T-helper 2 cell treated with Interferon-gamma antibody and Interleukin-4, amounts not matched to agents 100 ng/mL and 5 ng/mL, for 36 hours (primary cell): ENCODE measurements at regions not wholly inside any gene's neighbourhood (a gene's known extent, or its start where the extent isn't known, plus 50 kb on each side); places are given as distances from the start of the nearest gene placed in this dataset.
"Not testable (repeated sequence)": the region's sequence is repeated elsewhere in the genome, so short reads cannot be mapped to it uniquely, and the experiment has no call there.

ENCODE experiments used
- intact Hi-C: fragments of 100-400 bp; cut with micrococcal nuclease; formaldehyde crosslinking; loops from one replicate; pipeline ENCODE4 v1.15.1; 2023

- intact Hi-C loops, result loop anchor here (10.0 kb wide), 1 partner anchor 575 kb away; no protein-coding TSS in a partner anchor
Measured at GRCh38 chr2:180699657-180700361, 280.6 kb upstream of the UBE2E3 start.

DNA sequence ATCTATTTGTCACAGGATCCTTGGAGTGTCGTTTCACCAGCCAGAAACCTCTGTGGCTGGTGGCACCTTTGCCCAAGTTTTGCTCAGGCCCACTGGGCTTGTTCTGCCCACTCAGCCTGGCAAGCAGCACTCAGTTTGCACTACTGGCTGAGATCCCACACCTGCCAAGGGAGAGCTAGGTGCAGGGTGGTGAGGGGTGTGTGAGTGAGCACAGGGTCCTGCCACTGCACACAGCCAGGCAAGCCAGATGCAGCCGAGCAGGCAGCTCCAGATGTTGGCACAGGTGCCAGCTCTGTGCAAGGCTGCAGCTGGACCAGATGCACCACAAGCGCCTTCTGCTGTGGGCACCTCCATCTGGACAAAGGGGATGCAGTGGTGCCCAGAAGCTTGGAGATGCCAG lies 281.7 kb upstream of the UBE2E3 start:
- intact Hi-C loops, result no loop called here

DNA sequence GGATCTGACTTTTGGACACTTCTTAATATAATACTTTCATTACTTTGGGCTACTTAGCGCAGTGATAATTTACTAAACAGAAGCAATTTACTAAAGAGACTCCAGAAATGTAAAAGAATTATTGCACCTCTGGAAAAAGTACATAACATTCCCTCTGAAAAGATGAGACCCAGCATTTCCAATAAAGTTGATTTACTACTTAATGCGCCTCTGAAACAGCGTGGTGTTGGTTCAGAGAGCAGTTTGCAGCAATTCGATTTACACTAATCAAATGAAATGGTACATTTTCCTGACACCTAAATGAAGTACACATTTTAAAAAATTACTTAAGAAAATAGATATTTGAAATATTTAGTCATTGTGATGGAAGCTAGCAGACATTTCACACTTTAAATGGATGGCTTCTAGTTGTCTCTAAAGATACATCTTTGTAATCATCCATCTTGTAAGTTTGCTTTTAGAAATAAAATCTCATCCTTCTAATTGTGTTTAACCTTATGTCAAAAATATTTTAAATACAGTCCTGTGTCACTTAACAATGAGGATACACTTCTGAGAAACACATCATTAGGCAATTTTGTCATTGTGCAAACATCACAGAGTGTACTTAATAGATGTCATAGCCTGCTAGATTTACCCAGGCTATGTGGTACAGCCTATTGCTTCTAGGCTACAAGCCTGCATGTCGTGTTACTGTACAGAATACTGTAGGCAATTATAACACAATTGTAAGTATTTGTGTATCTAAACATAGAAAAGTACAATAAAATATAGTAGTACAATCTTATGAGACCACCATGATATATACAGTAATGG lies 284.6 kb upstream of the UBE2E3 start:
- intact Hi-C loops, result no loop called here

GRCh38 chr2:180694445-180695421 lies 285.7 kb upstream of the UBE2E3 start:
- intact Hi-C loops, result no loop called here

- intact Hi-C loops, result no loop called here
Measured at GRCh38 chr2:180692322-180692721, 288.1 kb upstream of the UBE2E3 start.

DNA sequence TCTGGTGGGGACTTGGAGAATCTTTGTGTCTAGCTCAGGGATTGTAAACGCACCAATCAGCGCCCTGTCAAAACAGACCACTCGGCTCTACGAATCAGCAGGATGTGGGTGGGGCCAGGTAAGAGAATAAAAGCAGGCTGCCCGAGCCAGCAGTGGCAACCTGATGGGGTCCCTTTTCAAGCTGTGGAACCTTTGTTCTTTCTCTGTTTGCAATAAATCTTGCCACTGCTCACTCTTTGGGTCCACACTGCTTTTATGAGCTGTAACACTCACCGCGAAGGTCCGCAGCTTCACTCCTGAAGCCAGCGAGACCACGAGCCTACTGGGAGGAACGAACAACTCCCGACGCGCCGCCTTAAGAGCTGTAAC lies 288.6 kb upstream of the UBE2E3 start:
- intact Hi-C loops, result not testable (repeated sequence)

DNA sequence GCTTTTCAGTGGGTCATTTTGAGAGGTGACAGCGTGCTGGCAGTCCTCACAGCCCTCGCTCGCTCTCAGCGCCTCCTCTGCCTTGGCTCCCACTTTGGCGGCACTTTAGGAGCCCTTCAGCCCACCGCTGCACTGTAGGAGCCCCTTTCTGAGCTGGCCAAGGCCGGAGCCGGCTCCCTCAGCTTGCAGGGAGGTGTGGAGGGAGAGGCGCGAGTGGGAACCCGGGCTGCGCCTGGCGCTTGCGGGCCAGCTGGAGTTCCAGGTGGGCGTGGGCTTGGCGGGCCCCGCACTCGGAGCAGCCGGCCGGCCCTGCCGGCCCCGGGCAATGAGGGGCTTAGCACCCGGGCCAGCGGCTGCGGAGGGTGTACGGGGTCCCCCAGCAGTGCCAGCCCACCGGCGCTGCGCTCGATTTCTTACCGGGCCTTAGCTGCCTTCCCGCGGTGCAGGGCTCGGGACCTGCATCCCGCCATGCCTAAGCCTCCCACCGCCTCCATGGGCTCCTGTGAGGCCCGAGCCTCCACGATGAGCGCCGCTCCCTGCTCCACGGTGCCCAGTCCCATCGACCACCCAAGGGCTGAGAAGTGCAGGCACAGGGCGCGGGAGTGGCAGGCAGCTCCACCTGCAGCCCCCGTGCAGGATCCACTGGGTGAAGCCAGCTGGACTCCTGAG lies 289.1 kb upstream of the UBE2E3 start:
- intact Hi-C loops, result not testable (repeated sequence)

DNA sequence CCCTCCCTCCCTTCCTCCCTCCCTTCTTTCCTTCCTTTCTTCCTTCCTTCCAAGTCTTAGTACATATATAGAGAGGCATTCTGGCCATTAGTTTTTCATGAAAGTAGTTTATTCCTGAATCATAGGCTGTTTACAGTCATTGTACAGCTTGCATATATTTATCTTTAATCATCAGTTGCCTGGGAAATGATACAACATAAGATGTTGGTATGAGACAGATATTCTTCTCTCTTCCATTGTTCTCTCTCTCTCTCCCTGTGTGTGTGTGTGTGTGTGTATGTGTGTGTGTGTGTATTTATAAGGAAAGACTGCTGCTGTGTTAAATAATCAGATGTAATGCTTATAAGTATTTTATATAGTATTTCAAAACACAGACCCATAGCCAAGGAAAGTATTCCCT lies 289.8 kb upstream of the UBE2E3 start:
- intact Hi-C loops, result no loop called here

DNA sequence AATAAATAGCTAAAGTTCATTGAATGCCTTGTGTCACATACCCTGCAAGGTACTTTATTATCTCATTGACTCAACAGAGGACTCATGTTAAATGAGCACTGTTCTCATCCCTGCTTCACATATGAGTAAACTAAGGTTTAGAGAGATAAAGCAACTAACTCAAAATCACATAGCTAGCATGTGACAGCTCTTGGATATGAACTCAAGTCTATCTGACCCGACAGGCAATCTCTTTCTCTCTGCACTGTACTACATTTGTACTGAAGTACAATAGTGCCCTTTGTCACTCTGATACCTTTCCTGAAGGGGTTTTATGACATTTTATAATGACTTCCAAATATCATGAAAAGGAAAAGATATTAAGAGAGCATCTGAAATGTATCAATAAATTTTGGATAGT lies 297.5 kb upstream of the UBE2E3 start:
- intact Hi-C loops, result no loop called here

DNA sequence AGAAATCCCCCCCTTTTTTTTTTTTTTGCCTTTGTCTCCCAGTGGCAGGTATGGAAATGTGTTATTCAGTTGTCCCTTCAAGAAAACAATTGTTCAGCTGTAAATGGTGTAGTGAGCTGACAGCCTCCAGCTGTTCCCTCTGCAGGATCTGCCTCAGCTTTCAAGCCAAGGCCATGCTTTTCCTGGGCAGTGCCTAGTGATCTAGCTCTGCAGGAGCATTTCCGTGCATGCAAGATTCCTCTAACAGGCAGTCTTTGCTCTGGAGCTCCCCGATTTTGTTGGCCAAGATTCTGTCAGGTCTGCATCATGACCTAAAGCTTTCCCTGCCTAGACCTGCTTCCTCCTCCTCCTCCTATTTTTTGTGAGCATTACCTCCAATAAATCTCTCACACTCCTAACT lies 300.7 kb upstream of the UBE2E3 start:
- intact Hi-C loops, result no loop called here

GRCh38 chr2:180678625-180678972 lies 301.8 kb upstream of the UBE2E3 start:
- intact Hi-C loops, result no loop called here

DNA sequence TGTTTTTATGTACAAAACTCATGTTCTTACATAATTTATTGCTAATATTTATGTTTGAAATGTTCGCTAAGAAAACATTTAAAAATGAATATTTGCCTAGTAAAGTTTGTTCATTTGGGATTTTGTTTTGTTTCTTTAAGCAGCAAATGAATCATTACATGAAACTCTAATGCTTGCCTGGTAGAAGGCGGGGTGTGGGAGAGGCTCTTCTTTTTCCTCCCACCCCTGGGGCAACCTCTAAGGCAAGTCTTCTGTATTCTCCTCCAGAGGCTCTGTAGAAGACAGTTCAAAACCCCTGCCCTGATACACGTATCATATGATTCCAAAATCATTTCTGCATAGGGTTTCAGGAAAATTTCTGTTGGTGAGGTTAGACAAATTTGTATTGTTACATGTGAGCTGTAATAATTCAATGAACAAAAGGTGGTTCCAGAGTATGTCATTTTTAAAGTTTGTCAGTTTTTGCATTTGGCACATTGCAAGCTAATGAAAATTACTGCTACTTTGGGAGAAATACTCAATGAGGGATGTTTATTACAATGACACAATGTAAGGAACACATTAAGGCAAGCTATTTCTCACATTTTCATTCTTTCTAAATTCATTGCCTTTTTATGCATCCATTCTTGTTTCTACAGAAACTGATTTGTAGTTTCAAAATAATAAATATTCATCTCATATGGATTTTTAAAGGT lies 302.3 kb upstream of the UBE2E3 start:
- intact Hi-C loops, result no loop called here

GRCh38 chr2:180677200-180677599 lies 303.2 kb upstream of the UBE2E3 start:
- intact Hi-C loops, result no loop called here

DNA sequence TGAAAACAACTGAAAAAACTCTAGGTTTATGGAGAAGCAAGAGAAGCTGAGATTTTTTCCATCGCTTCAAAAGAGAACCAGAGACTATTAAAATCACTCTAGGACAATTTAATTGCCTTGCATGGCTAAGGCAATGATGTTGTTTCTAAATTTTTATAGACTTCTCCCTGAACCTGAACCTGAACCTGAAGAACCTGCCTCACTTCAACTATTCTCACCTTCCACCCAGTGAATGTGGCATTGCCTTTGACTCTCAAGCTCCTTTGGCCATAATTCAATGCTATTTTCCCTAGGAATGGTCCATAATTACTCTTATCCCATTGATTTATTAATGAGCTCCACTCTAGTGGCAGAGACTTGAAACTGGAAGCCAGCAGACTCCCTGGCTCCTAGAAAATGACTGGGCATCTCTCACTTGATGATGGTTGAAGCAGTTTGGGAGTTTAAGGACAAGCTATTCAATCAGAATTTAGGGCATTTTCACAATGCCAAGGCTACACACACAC lies 303.8 kb upstream of the UBE2E3 start:
- intact Hi-C loops, result no loop called here

- intact Hi-C loops, result no loop called here
Measured at GRCh38 chr2:180675170-180675569, 305.2 kb upstream of the UBE2E3 start.

- intact Hi-C loops, result no loop called here
Measured at GRCh38 chr2:180672377-180672776, 308.0 kb upstream of the UBE2E3 start.

DNA sequence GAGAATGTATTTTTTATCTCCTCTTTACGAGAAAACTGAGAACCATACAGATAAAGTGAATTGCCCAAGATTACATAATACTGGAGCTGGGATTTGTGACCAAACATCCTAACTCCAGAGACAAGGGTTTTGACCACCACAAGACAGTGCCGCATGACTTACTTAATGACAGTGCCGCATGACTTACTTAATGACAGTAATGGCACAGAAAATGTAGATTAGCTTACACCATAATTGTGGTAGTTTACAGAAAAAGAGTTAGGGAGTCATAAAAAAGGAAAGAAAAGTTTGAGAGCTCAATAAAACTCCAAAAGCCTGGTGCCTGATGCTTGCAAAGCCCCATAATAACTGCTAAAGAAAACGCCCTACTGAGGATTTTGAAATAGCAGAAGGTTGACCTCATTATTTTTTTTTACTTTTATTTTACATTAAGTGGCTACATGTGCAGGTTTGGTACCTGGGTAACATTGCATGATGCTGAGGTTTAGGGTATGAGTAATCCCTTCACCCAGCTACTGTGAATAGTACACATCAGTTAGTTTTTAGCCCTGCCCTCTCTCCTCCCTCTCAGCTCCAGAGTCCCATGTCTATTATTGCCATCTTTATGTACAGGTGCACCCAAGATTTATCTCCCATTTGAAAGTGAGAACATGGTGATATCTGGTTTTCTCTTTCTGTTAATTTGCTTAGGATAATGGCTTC lies 310.0 kb upstream of the UBE2E3 start:
- intact Hi-C loops, result no loop called here

DNA sequence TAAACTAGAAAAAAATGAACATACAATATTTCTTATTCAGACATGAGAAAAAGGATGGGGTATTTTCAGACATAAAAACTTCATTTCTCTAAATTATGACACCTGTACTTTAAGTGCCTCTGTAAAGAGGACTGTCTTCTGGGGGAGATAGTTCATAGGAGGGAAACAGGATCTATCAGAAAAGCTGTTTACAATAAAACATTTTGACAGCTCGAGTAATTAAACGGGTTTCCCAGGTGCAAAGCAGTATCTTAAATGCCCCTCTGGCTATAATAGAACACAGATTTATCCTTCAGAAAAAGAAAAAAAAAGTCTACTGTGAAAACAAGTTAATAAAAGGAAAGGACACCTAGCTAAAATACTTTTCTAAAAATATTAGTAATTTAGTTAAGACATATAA lies 311.4 kb upstream of the UBE2E3 start:
- intact Hi-C loops, result no loop called here

DNA sequence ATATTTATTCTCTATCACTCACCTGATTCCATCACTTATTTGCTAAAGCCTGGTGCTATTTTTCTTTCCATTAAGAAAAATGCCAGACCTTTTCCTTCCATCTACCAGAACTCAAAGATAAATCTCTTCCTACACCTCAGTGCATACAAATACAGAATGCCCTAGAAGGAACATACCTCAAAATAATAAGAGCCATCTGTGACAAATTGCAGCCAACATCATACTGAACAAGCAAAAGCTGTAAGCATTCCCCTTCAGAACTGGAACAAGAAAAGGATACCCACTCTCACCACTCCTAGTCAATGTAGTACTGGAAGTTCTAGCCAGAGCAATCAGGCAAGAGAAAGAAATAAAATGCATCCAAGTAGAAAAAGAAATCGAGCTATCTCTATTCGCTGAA lies 315.9 kb upstream of the UBE2E3 start:
- intact Hi-C loops, result no loop called here

DNA sequence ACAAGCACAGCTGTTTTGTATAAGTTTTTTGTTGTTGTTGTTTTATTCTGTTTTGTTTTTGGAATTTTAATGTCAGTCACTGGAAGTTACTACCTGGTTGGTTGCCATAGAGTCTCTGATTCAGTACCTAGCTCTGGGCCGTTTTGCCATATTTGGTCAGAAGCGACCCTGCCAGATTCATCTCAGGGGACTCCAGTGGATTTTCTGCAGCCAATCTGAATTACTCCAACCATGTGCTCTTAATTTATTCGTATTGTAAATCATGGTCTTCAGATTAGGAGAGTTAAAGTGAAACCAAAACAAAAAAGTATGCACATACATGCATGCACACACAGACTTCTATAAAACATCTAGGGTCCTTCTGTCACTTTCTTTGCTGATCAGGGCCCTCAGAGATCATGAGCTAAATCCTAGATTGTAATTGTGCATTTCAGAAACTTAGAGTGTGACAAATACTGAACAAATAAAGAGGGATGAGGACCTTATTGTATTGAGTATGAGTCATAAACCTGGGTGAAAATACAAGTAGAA lies 317.4 kb upstream of the UBE2E3 start:
- intact Hi-C loops, result no loop called here
